H1 (cell line): ENCODE measurements at regions not wholly inside any gene's neighbourhood (a gene's known extent, or its start where the extent isn't known, plus 50 kb on each side); places are given as distances from the start of the nearest gene placed in this dataset.

Source experiments
- CTCF ChIA-PET: fragments of 300-600 bp; sonication (Branson Sonifier 250); formaldehyde crosslinking; loops from one replicate; lab custom pipeline; 2021; ENCODE audit not compliant: partially characterized antibody; lab: Charles Lee
- POLR2A ChIA-PET: fragments of 300-600 bp; sonication (Branson Sonifier 250); formaldehyde crosslinking; loops from one replicate; lab custom pipeline; 2021; ENCODE audit warnings: inconsistent platforms; ENCODE audit not compliant: partially characterized antibody; lab: Charles Lee
- DNase-seq, 2 experiments: peaks; one replicate each; pipeline versions ENCODE4 v3.0.0 to v3.0.0-alpha.2; 2010 to 2022; ENCODE audit warnings: low spot score in 2 of 2, low read depth in 1 of 2, mixed read lengths in 1 of 2
- FAIRE-seq: peaks from 2 replicates; lab custom pipeline; 2011; peaks lifted over from hg19 to GRCh38; lab: Jason Lieb, UNC
- H2AFZ ChIP-seq: 2 replicates; pipeline ENCODE4 v1.8.1; 2012; ENCODE audit warnings: low read length, inconsistent platforms
- H2AK5ac ChIP-seq: 2 replicates; pipeline ENCODE4 v1.6.1; 2013; ENCODE audit warnings: low read depth, low read length
- H2BK120ac ChIP-seq: replicated peaks from 2 replicates; pipeline ENCODE3; 2013; ENCODE audit warnings: low read depth, low read length, inconsistent platforms
- H2BK12ac ChIP-seq: 2 replicates; pipeline ENCODE4 v1.6.1; 2013; ENCODE audit warnings: low read depth, low read length
- H2BK15ac ChIP-seq: 2 replicates; pipeline ENCODE4 v1.6.1; 2013; ENCODE audit warnings: low read length
- H2BK20ac ChIP-seq: 2 replicates; pipeline ENCODE4 v1.6.1; 2013; ENCODE audit warnings: low read length
- H2BK5ac ChIP-seq: 2 replicates; pipeline ENCODE4 v1.6.1; 2013; ENCODE audit warnings: low read depth, low read length
- H3K14ac ChIP-seq: 2 replicates; pipeline ENCODE4 v1.6.1; 2013; ENCODE audit warnings: inconsistent platforms; ENCODE audit not compliant: insufficient read length
- H3K18ac ChIP-seq: 2 replicates; pipeline ENCODE4 v1.6.1; 2013; ENCODE audit warnings: low read length; ENCODE audit errors: extremely low read depth
- H3K23ac ChIP-seq: 2 replicates; pipeline ENCODE4 v1.6.1; 2013; ENCODE audit warnings: inconsistent platforms; ENCODE audit not compliant: insufficient read length
- H3K23me2 ChIP-seq: 2 replicates; pipeline ENCODE4 v1.6.1; 2013; ENCODE audit warnings: low read depth, low read length
- H3K27ac ChIP-seq: 2 replicates; pipeline ENCODE4 v1.6.1; 2011; ENCODE audit warnings: low read depth, low read length, inconsistent platforms
- H3K27me3 ChIP-seq, 4 experiments: replicated peaks in 1 of 4; 1 replicate in 1 of 4; 2 replicates in 3 of 4; pipeline versions ENCODE4 v1.6.1 to v1.8.1; 2011 to 2013; ENCODE audit warnings: low read length in 3 of 4, mild to moderate bottlenecking in 3 of 4, inconsistent platforms in 2 of 4, mixed read lengths in 2 of 4, moderate library complexity in 1 of 4; ENCODE audit not compliant: control insufficient read depth in 3 of 4, insufficient read depth in 3 of 4; ENCODE audit errors: extremely low read depth in 1 of 4
- H3K36me3 ChIP-seq, 4 experiments: 2 replicates each; pipeline versions ENCODE4 v1.6.1 to v1.8.1; 2011 to 2013; ENCODE audit warnings: mild to moderate bottlenecking in 4 of 4, low read length in 3 of 4, moderate library complexity in 2 of 4, control low read depth in 1 of 4, inconsistent platforms in 1 of 4; ENCODE audit not compliant: insufficient read depth in 4 of 4, control insufficient read depth in 2 of 4
- H3K4ac ChIP-seq: replicated peaks from 2 replicates; pipeline ENCODE3; 2013; ENCODE audit warnings: low read length, low read depth, mixed read lengths, inconsistent platforms; ENCODE audit not compliant: insufficient read length
- H3K4me1 ChIP-seq, 4 experiments: replicated peaks in 1 of 4; 1 replicate in 1 of 4; 2 replicates in 3 of 4; pipeline versions ENCODE4 v1.6.1 to v1.8.1; 2011 to 2013; ENCODE audit warnings: low read length in 3 of 4, inconsistent platforms in 2 of 4, mixed read lengths in 1 of 4; ENCODE audit not compliant: insufficient read depth in 4 of 4, control insufficient read depth in 3 of 4
- H3K4me2 ChIP-seq, 2 experiments: 2 replicates each; pipeline versions ENCODE4 v1.6.1 to v1.8.1; 2011 to 2013; ENCODE audit warnings: low read depth in 2 of 2, low read length in 2 of 2, control low read depth in 1 of 2, inconsistent platforms in 1 of 2, mild to moderate bottlenecking in 1 of 2; ENCODE audit not compliant: insufficient read depth in 1 of 2
- H3K4me3 ChIP-seq, 4 experiments: fragments of 200-600, 300-600 bp in 1 of 4; sonication (generic), shearing (Covaris generic), sonication (Bioruptor Twin) in 1 of 4; 2 replicates each; pipeline versions ENCODE4 v1.5.1 to v1.8.1; 2011 to 2016; ENCODE audit warnings: low read length in 4 of 4, low read depth in 3 of 4, control low read depth in 2 of 4, inconsistent platforms in 2 of 4, mild to moderate bottlenecking in 2 of 4, mixed read lengths in 1 of 4, moderate library complexity in 1 of 4; ENCODE audit not compliant: insufficient read depth in 2 of 4; ENCODE audit errors: extremely low read depth in 1 of 4
- H3K56ac ChIP-seq: replicated peaks from 2 replicates; pipeline ENCODE3; 2013; ENCODE audit warnings: low read depth, mild to moderate bottlenecking, mixed read lengths, low read length, inconsistent platforms; ENCODE audit not compliant: insufficient read length
- H3K79me1 ChIP-seq: 2 replicates; pipeline ENCODE4 v1.6.1; 2013; ENCODE audit warnings: low read depth, low read length, control low read depth
- H3K79me2 ChIP-seq, 2 experiments: 2 replicates each; pipeline versions ENCODE4 v1.6.1 to v1.8.1; 2012 to 2013; ENCODE audit warnings: low read length in 2 of 2, mild to moderate bottlenecking in 2 of 2, inconsistent platforms in 1 of 2; ENCODE audit not compliant: insufficient read depth in 2 of 2, control insufficient read depth in 1 of 2
- H3K9ac ChIP-seq, 4 experiments: replicated peaks in 1 of 4; 1 replicate in 1 of 4; 2 replicates in 3 of 4; pipeline versions ENCODE4 v1.6.1 to v1.8.1; 2011 to 2013; ENCODE audit warnings: low read depth in 3 of 4, low read length in 3 of 4, control low read depth in 2 of 4, mild to moderate bottlenecking in 2 of 4, moderate library complexity in 2 of 4, inconsistent platforms in 1 of 4; ENCODE audit errors: extremely low read depth in 1 of 4
- H3K9me3 ChIP-seq, 2 experiments: 2 replicates each; pipeline versions ENCODE4 v1.6.1 to v1.8.1; 2012 to 2013; ENCODE audit warnings: mild to moderate bottlenecking in 2 of 2, moderate library complexity in 2 of 2, control low read depth in 1 of 2, inconsistent platforms in 1 of 2, low read depth in 1 of 2, low read length in 1 of 2, mixed read lengths in 1 of 2; ENCODE audit not compliant: insufficient read depth in 2 of 2
- H4K20me1 ChIP-seq, 2 experiments: replicated peaks in 1 of 2; 2 replicates each; pipeline versions ENCODE3 to v1.8.1; 2011 to 2013; ENCODE audit warnings: inconsistent platforms in 2 of 2, low read length in 2 of 2, mild to moderate bottlenecking in 1 of 2; ENCODE audit not compliant: insufficient read depth in 2 of 2, control insufficient read depth in 1 of 2
- H4K5ac ChIP-seq: 2 replicates; pipeline ENCODE4 v1.6.1; 2013; ENCODE audit warnings: low read length, low read depth, mixed read lengths, inconsistent platforms; ENCODE audit not compliant: insufficient read length
- H4K8ac ChIP-seq: 2 replicates; pipeline ENCODE4 v1.8.0; 2013; ENCODE audit warnings: mild to moderate bottlenecking, moderate library complexity, low read length, inconsistent platforms; ENCODE audit not compliant: insufficient read depth; ENCODE audit errors: extremely low read depth
- H4K91ac ChIP-seq: replicated peaks from 2 replicates; pipeline ENCODE3; 2013; ENCODE audit warnings: low read length, mixed read lengths, inconsistent platforms; ENCODE audit not compliant: insufficient read length
- NANOG ChIP-seq: IDR thresholded peaks from 2 replicates; pipeline ENCODE4 v1.6.1; 2011; ENCODE audit warnings: low read length, low read depth, mild to moderate bottlenecking, inconsistent platforms; ENCODE audit not compliant: insufficient read depth, poor library complexity, severe bottlenecking
- WGBS, 2 experiments: shearing (Covaris generic) in 1 of 2; methylation state at CpG; one replicate each; pipeline versions ENCODE4 v1.1.6 to v1.1.7; 2013 to 2015; ENCODE audit warnings: low lambda C conversion rate in 2 of 2, mixed read lengths in 2 of 2, inconsistent platforms in 1 of 2, low coverage in 1 of 2, missing lambda C conversion rate in 1 of 2; ENCODE audit not compliant: insufficient replicate concordance in 2 of 2, insufficient coverage in 1 of 2, insufficient read length in 1 of 2; ENCODE audit errors: extremely low coverage in 1 of 2, missing lambda C conversion rate in 1 of 2; 5-methylcytosine and 5-hydroxymethylcytosine counted together

DNA sequence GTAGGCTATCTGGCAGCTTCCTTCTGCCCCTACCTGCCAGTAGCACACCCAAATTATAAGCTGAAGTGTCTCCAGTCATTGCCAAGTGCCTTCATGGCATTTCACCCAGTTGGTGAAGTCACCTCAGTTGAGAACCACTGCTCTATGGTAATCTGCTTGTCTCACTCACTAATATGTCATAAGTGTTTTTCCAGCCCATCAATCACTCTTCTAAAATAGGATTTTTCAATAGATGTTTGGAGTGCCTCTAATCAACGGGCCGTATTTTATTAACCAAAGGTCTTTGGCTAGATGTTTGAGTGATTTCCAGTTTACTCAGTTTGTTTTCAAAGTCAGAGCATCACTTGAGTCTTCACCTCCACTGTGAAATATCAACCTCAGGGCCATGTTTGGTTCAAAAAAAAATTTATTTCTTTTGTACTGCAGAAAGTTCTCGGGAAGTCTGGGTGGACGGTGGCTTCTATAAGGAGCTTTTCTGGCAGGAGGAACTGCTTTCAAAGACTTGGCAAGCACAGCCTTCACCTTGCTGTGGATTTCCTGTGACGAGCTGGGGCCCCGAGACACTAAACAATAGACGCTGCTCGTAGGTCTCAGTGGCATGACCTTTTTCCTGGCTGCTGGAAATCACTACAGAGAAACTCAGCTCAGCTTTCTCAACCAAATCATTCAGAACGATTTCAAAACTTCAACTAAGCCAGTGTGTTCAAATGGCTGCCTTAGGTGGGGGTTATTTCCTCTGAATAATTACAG lies 95.2 kb upstream of the FOXF1 start:
- no peak overlapping the region for H4K91ac ChIP-seq
- peaks cover 0 to 3% of the 10 kb centered on the region in 2 experiments for H4K20me1 ChIP-seq
- no peak overlapping the region for H2BK20ac ChIP-seq
- H3K27me3 ChIP-seq: no peaks in the 10 kb centered on the region; a peak in 1 of 7 replicates
- no peak overlapping the region for H3K14ac ChIP-seq
- H2AK5ac ChIP-seq: no peak overlapping the region
- no peak overlapping the region for H2BK120ac ChIP-seq
- no peak overlapping the region for H3K9ac ChIP-seq
- CTCF ChIA-PET: interaction anchor here (1.1 kb wide), 1 partner anchor 102 kb away, joined by 4 read pairs; no protein-coding TSS in a partner anchor
- FAIRE-seq (no peak), DNase-seq (no peak)
- no peak overlapping the region for H2AFZ ChIP-seq
- peaks cover 10% of the 10 kb centered on the region; the same call in 1 of the 2 replicates for H3K23me2 ChIP-seq
- no peak overlapping the region for H3K23ac ChIP-seq
- 87% methylated on average over 9 of the region's 9 CpGs; no CpG with 5 or more reads in 1 of the 2 experiments for WGBS, 2 experiments
- H3K79me1 ChIP-seq: no peaks in the 10 kb centered on the region
- no peaks in the 10 kb centered on the region for H3K36me3 ChIP-seq
- no peak overlapping the region for H3K27ac ChIP-seq
- H3K4me1 ChIP-seq: no peaks in the 10 kb centered on the region
- no peak overlapping the region for H4K8ac ChIP-seq
- no peak overlapping the region for H2BK5ac ChIP-seq
- POLR2A ChIA-PET: interaction anchor here (1.2 kb wide), 1 partner anchor 97 kb away, joined by 3 read pairs; no protein-coding TSS in a partner anchor
- no peak overlapping the region for H3K4me3 ChIP-seq
- no peaks in the 10 kb centered on the region for H3K79me2 ChIP-seq
- H3K9me3 ChIP-seq: peaks cover 4 to 9% of the 10 kb centered on the region in 2 experiments; a peak in 2 of 4 replicates
- H3K18ac ChIP-seq: no peak overlapping the region
- no peak overlapping the region for H3K56ac ChIP-seq
- no peak overlapping the region for H2BK12ac ChIP-seq
- no peak overlapping the region for H3K4me2 ChIP-seq
- H4K5ac ChIP-seq: no peak overlapping the region
- no peak overlapping the region for H2BK15ac ChIP-seq
- TF ChIP-seq NANOG: no peak
- H3K4ac ChIP-seq: no peak overlapping the region
